ENCODE measurements at regions not wholly inside any gene's neighbourhood (a gene's known extent, or its start where the extent isn't known, plus 50 kb on each side); places are given as distances from the start of the nearest gene placed in this dataset.
"Not testable (repeated sequence)": the region's sequence is repeated elsewhere in the genome, so short reads cannot be mapped to it uniquely, and the experiment has no call there.

GRCh38 chr3:20427268-20427667 is 241.3 kb upstream of the SGO1 start:
- not testable (repeated sequence) for TF ChIP-seq CTCF (conservative IDR thresholded peaks at IDR 0.05 in 1 of 2, IDR thresholded peaks at IDR 0.05 in 1 of 2; ENCODE audit: low read depth in 1 of 2, low read length in 2 of 2); EZH2 (IDR thresholded peaks at IDR 0.05; ENCODE audit: low read length, missing control alignments)

Measured in fibroblast of lung (primary cell).